ENCODE measurements at regions not wholly inside any gene's neighbourhood (a gene's known extent, or its start where the extent isn't known, plus 50 kb on each side); places are given as distances from the start of the nearest gene placed in this dataset.

- 84% methylated on average over 6 of the region's 13 CpGs for WGBS (ENCODE audit: insufficient coverage, low coverage, low lambda C conversion rate, missing lambda C conversion rate)
- DNase-seq (no peak), ATAC-seq (no peak)
- H3K36me3 ChIP-seq = no peaks in the 10 kb centered on the region
- no peaks in the 10 kb centered on the region for H3K4me1 ChIP-seq
- no peaks in the 10 kb centered on the region for H3K9me3 ChIP-seq
- H3K4me3 ChIP-seq = no peak overlapping the region
- intact Hi-C loops (cut with DNase I) = no loop called here
- no peaks in the 10 kb centered on the region for H3K27me3 ChIP-seq
- TF ChIP-seq POLR2A (IDR thresholded peaks at IDR 0.05) = no peak
- TF ChIP-seq CTCF (IDR thresholded peaks at IDR 0.05) = no peak
- no peak overlapping the region for H3K27ac ChIP-seq
Observed at GRCh38 chr4:3660928-3661515, 105.2 kb upstream of the ADRA2C start.

GRCh38 chr4:3660086-3660927, 105.9 kb upstream of the ADRA2C start:
- H3K9me3 ChIP-seq = no peaks in the 10 kb centered on the region
- 39% methylated on average over 4 of the region's 23 CpGs for WGBS (ENCODE audit: insufficient coverage, low coverage, low lambda C conversion rate, missing lambda C conversion rate)
- DNase-seq = no peak
- TF ChIP-seq CTCF (IDR thresholded peaks at IDR 0.05) (no peak), POLR2A (IDR thresholded peaks at IDR 0.05) (no peak)
- no peak overlapping the region for H3K4me3 ChIP-seq
- H3K27ac ChIP-seq = no peak overlapping the region
- H3K4me1 ChIP-seq = no peaks in the 10 kb centered on the region
- intact Hi-C loops (cut with DNase I) = no loop called here
- H3K27me3 ChIP-seq = no peaks in the 10 kb centered on the region
- no peaks in the 10 kb centered on the region for H3K36me3 ChIP-seq
- no peak for ATAC-seq

- intact Hi-C loops (cut with DNase I) = no loop called here
- Histone ChIP-seq H3K4me3 (no peak overlapping the region), H3K27ac (no peak overlapping the region), H3K36me3 (no peaks in the 10 kb centered on the region), H3K4me1 (no peaks in the 10 kb centered on the region), H3K27me3 (no peaks in the 10 kb centered on the region), H3K9me3 (no peaks in the 10 kb centered on the region)
- TF ChIP-seq POLR2A (IDR thresholded peaks at IDR 0.05) (no peak), CTCF (IDR thresholded peaks at IDR 0.05) (no peak)
- DNase-seq (no peak), ATAC-seq (no peak)
- WGBS (ENCODE audit: insufficient coverage, low coverage, low lambda C conversion rate, missing lambda C conversion rate) = 39% methylated on average over 5 of the region's 9 CpGs
Observed at GRCh38 chr4:3659131-3659530, 107.1 kb upstream of the ADRA2C start.

DNA sequence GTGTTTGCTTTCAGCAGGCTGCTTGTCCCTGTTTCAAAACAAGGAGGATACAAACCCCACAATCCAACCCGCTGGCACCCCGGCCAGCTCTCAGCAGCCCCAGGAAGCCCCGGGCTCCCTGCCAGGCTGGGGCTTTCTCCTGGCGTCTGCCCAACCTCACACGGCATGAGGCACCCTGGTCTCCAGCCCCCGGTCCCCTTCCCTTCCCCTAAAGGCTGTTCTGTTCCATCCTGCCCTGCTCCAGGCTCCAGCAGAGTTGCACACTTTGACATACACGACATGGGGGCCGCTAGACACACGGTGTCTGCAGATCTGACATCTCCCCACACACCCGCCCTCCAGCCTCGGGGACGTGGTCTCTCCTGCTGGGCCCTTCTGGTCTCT, 107.7 kb upstream of the ADRA2C start:
- H3K27me3 ChIP-seq = no peaks in the 10 kb centered on the region
- no peak overlapping the region for H3K27ac ChIP-seq
- DNase-seq (no peak), ATAC-seq (no peak)
- no peaks in the 10 kb centered on the region for H3K9me3 ChIP-seq
- H3K4me3 ChIP-seq = no peak overlapping the region
- no peaks in the 10 kb centered on the region for H3K36me3 ChIP-seq
- intact Hi-C loops (cut with DNase I) = no loop called here
- TF ChIP-seq POLR2A (IDR thresholded peaks at IDR 0.05) = no peak
- no peak for TF ChIP-seq CTCF (IDR thresholded peaks at IDR 0.05)
- no peaks in the 10 kb centered on the region for H3K4me1 ChIP-seq
- WGBS (ENCODE audit: insufficient coverage, low coverage, low lambda C conversion rate, missing lambda C conversion rate) = 36% methylated on average over 5 of the region's 12 CpGs
